LHCN-M2 (cell line): ENCODE measurements at regions not wholly inside any gene's neighbourhood (a gene's known extent, or its start where the extent isn't known, plus 50 kb on each side); places are given as distances from the start of the nearest gene placed in this dataset.

Experiments used
- DNase-seq: peaks from one replicate; pipeline ENCODE4 v3.0.0-alpha.2; 2012; ENCODE audit warnings: low read depth

- no peak for DNase-seq
Measured at GRCh38 chr11:42589286-42589685, 722.5 kb upstream of the API5 start.

DNA sequence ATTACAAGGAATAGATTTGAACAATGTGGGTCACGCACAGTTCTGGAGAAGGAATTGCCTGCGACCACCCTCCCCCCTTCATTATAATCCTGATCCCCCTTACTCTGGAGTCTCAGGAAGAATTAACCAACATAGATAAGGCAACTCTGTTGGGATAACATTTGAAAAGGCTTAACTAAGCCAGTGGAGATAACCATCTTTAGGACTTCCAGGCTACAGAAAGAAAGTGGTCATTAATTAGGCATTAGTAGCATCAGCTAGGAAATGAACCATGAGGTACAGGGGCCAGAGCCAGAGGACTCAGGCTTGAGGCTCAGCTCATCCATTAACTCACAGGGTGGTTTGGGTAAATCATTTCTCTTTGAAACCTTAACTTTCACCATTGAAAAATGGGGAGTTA is 720.0 kb upstream of the API5 start:
- DNase-seq: no peak

DNA sequence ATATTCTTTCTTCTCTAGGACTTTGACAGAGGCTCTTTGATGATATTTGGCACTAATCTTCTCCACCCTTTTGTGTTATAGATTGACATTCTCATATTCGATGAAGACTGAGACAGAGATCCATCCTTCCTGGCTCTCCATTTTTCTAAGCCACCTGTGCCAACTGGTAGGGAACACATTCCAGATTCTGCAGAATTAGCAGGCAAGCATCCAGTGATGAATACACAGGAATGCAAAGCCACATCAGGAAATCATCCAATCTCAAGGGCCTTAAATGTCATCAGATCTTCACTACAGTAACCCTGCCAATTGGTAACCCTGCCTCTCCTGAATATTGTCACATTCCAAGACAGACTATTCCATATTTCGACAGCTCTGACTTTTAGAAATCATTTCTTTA is 718.4 kb upstream of the API5 start:
- DNase-seq: no peak

DNA sequence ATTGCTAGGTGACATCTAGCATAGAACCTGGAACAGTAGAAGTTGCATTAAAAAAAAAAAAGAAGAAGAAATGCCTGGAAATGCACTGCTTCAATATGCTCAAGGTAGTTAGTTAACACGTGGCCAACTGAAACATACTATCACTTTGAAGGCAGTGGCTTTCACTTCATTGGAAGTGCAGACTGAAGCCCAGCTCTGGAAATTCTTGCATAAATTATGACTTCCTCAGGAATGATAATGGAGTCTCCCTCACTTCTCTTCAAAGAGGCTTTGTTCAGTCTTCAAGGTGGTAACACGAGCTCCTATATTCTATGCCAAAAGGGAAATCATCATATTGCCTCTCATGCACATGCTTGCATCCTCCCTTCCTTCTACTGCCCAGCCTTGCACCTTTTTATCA is 715.9 kb upstream of the API5 start:
- no peak for DNase-seq

- DNase-seq: no peak
Measured at GRCh38 chr11:42596576-42597145, 715.1 kb upstream of the API5 start.

- no peak for DNase-seq
Measured at GRCh38 chr11:42598341-42598740, 713.5 kb upstream of the API5 start.

- peak; percentile 0 for DNase-seq
Measured at GRCh38 chr11:42620796-42621195, 691.0 kb upstream of the API5 start.

- DNase-seq: no peak
Measured at GRCh38 chr11:42625757-42626665, 685.8 kb upstream of the API5 start.

DNA sequence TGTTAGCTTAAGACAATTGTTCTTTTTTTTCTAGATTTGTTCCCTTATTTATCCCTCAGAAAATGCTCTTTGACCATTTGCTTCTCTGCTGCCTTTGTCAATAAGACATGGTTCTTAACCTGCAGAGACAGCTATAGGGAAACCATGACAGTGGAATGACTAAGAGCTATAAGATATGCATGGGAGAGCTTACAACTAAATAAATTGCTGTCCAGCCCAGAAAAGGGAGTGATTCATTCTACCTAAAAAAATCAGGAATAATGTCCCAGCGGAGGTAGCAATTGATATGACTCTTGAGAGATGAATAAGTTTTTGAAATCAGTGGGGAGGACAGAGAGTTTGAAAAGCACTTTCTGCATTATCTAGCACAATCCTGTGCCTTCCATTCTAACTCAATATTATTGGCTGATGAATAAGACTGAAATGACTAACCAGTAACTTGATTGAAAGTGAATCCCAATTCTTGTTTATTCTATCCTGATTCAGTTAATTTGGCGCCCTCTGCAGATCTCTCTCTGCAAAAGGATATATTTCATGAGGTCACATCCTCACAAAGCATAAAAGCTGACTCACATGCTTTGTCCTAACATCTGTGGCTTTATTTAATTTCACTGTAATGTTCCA is 680.5 kb upstream of the API5 start:
- peak; percentile 0 for DNase-seq

- DNase-seq: no peak
Measured at GRCh38 chr11:42646959-42647358, 664.8 kb upstream of the API5 start.

- DNase-seq: no peak
Measured at GRCh38 chr11:42647993-42648392, 663.8 kb upstream of the API5 start.

DNA sequence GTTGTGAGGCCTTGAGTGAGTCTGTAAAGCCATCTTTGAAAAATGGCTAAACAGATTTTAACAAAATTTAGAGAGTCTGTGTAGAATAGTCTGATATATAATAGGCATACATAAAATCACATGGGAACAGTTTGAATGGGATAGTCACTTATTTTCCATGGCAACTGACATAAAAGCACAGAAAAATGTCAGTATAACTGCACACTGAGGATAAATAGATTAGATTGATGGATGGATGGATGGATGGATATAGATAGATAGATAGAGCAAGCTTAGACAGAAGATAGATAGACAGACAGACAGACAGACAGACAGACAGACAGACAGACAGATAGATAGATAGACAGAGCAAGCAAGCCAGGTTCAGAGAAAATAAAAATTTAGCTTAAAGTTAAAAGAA is 660.2 kb upstream of the API5 start:
- no peak for DNase-seq

DNA sequence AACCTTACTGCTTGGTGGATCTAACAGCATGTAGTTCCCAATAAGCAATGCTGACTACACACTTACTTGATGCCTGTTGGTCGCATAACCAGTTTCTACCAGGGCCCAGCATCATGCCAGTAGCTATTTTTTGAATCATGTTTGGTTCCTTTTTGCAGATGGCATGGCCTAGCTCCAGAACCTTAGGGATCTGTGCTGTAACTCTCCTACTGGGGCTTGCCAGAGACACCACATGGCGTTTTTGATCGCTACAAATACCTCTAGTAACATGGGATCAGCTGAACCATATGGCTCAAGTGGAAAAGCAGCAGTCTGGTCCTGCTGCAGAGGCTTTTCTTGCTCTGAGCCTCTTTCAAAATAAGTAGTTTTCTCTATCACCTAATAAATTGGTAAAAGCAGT is 654.6 kb upstream of the API5 start:
- no peak for DNase-seq

DNA sequence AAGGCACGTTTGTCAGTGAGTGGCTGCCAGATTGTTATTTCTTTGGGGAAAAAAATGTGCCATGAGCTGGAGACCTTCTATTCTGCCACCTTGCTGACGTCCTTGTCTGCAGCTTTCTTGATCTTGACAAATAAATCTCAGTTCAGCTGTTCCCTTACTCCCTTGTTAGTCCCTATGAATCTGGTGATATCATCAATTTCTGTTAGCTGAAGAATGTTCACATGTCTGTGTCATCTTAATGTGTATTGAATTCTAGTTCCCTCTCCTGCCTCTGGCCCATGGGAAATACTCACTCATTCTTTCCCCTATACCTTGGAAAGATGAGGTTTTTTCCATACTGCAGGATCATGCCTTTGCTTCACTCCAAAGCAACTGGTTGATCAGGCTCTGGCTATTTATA is 649.9 kb upstream of the API5 start:
- no peak for DNase-seq

DNA sequence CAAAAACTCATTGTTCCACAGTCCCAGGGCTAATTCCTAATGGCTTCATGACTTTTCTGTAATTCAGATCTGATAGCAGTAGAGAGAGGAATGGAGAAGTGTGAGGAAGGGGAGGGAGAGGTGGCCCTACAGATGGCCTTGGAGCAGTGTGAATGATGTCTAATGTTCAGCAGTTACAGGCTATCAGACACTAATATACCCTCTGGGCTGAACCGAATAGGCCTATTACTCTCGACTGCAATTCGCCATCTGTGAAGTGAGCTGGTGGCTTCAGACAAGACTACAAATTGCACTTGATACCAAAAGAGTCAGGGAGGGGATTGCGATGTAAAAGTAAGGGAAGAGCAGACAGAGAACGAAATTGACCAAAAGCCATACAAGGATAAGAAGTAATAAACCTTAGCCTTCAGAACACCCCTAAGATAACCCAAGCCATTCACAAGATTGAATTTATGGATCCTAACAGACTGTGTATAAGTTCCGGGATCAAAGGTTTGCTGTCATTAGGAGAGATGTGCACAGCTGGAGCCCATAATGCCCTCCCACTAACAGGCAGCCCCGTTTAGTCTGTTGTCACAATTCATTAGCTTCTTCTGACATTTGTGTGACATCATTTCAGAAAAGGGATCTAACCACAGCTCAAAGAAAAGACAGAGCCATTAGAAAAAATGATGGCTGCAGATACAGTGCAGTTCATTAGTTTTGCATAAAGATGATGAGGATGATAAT is 642.4 kb upstream of the API5 start:
- no peak for DNase-seq

DNA sequence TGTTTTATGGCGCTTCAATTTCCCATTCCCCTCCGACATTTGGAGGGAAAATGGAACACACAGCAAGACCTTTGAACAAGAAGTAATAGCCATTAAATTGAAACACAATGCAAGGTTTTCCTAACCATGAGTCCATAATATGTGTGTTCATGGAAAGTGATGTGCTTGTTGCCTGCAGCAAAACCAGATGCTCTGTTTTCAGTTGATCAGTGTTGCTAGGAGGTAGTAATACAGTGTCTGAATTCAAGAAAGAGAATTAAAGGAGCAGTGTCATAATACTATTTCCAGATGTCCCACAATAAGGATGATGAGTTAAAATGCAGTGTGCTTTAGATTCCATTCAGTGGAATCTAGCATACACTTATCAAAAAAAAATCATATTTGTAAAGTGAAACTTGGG is 637.4 kb upstream of the API5 start:
- no peak for DNase-seq

GRCh38 chr11:42707541-42707940 is 604.3 kb upstream of the API5 start:
- no peak for DNase-seq

DNA sequence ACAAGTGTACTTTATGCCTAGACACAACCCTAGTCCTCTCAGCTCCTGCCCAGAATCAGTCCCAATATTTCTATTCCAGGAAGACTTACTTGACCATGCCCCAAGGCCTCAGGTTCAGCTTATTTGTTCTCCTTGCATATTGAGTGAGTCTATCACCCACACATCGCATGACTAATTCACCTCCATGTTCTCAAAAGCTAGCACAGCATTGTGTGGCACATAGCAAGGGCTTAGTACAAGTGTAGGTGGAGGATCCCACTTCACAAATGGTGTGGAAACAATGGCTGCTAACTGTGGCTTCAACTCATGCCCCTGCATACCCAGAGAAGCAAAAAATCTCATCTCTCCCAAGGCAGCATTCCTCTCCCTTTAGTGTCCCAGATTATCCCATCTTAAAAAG is 602.6 kb upstream of the API5 start:
- DNase-seq: no peak

- no peak for DNase-seq
Measured at GRCh38 chr11:42713279-42713678, 598.5 kb upstream of the API5 start.

DNA sequence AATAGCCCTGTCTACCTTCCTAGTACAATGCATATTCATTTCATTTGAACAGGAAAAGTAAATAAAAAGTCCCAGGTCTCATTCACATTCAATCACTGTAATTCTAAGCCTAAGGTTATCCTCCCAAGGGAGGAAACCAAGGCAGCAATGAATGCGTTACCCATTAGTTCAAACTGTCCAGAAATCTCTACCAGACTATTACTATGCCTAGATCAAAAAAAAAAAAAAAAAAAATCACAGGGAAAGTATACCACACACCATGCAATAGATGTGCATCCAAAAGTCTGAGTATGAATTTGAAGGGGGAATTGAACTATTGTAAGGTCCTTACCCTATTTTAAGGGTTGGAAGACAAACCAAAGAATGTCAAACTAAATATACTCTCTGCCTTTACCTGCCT is 598.0 kb upstream of the API5 start:
- DNase-seq: no peak

DNA sequence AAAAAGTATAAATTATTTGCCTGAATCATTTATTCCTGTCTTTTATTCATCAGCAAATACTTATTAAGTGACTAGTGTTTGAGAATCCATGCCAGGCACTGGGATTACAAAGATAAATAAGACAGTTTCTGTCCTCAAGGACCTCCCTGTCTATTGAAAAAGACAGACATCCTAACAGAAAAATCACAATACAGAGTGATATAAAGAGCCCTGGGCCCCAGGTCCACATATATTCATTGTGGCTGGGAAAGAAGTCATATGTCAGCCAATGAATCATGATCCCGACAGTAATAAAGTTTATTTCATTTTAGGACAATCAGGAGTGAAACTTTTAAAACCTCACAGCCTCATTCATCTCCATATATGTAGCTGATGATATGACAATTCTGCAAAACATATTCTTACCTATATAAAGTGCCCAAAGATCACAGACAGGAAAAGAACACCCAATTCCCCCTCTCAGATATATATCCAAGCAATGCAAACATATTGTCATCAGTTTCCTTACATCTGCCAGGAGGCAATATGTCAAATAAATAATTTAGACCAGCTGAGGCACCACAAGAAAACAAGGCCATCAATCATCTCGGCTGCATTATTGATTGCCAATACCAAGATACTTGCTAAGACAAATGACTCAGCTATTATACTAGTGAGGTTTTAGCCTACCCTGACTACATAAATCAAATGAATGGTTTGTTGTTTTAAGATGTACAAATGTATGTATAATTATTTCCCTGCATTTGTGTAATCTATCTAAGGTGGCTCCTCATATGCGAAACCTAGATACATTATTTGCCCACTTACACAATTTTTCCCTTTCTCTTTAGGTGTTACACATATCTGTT is 590.9 kb upstream of the API5 start:
- DNase-seq: no peak
